ENCODE measurements at regions not wholly inside any gene's neighbourhood (a gene's known extent, or its start where the extent isn't known, plus 50 kb on each side); places are given as distances from the start of the nearest gene placed in this dataset.

- TF ChIP-seq TAF1 (IDR thresholded peaks at IDR 0.05; ENCODE audit: low read depth) = no peak
- TF ChIP-seq CEBPB (IDR thresholded peaks at IDR 0.05) = peak; percentile 74
- peak; percentile 73 for TF ChIP-seq TEAD4 (IDR thresholded peaks at IDR 0.05)
- peak; percentile 93 for TF ChIP-seq TCF12 (IDR thresholded peaks at IDR 0.05; ENCODE audit: low read depth)
- no peak for TF ChIP-seq CREB1 (IDR thresholded peaks at IDR 0.05; ENCODE audit: low read depth)
- TF ChIP-seq USF1 (IDR thresholded peaks at IDR 0.05) = peak; percentile 41; the same call in 1 of the 2 replicates
- TF ChIP-seq EP300 (IDR thresholded peaks at IDR 0.05; ENCODE audit: borderline replicate concordance) = peak; percentile 97
- TF ChIP-seq REST (IDR thresholded peaks at IDR 0.05; ENCODE audit: low read depth) = no peak
- peak; percentile 95 for TF ChIP-seq NFIC (IDR thresholded peaks at IDR 0.05)
- TF ChIP-seq FOXM1 (IDR thresholded peaks at IDR 0.05; ENCODE audit: borderline replicate concordance, low read depth) = peak; percentile 95
Observed at GRCh38 chr4:102139132-102139573, 206.1 kb downstream of the SLC39A8 start.

- TF ChIP-seq YY1 (IDR thresholded peaks at IDR 0.05; ENCODE audit: low read depth) (no peak), REST (IDR thresholded peaks at IDR 0.05; ENCODE audit: low read depth) (peak; percentile 80)
Observed at GRCh38 chr4:102137217-102137616, 208.1 kb downstream of the SLC39A8 start.

GRCh38 chr4:102129810-102130209 lies 215.5 kb downstream of the SLC39A8 start:
- TF ChIP-seq CREB1 (IDR thresholded peaks at IDR 0.05; ENCODE audit: low read depth) (no peak), RAD21 (IDR thresholded peaks at IDR 0.05; ENCODE audit: low read depth) (no peak), EP300 (IDR thresholded peaks at IDR 0.05; ENCODE audit: borderline replicate concordance) (no peak)

All from Ishikawa (cell line).